BE2C (cell line): ENCODE measurements at regions not wholly inside any gene's neighbourhood (a gene's known extent, or its start where the extent isn't known, plus 50 kb on each side); places are given as distances from the start of the nearest gene placed in this dataset.
A peak's percentile ranks its signal among the peaks of the same experiment; 100 is the strongest.

Source experiments
- DNase-seq: peaks from one replicate; pipeline ENCODE4 v3.0.0-alpha.2; 2020
- H3K27me3 ChIP-seq: fragments of 250-450 bp; sonication (Bioruptor Pico); 2 replicates; pipeline ENCODE4 v1.5.1; 2020; ENCODE audit warnings: mild to moderate bottlenecking
- H3K36me3 ChIP-seq: fragments of 250-450 bp; sonication (Bioruptor Pico); 2 replicates; pipeline ENCODE4 v1.5.1; 2020; ENCODE audit warnings: mild to moderate bottlenecking
- H3K4me1 ChIP-seq: fragments of 250-450 bp; sonication (Bioruptor Pico); 2 replicates; pipeline ENCODE4 v1.5.1; 2020
- H3K4me3 ChIP-seq: 2 replicates; pipeline ENCODE4 v1.5.1; 2011; ENCODE audit warnings: low read depth, low read length
- H3K9me3 ChIP-seq: fragments of 250-450 bp; sonication (Bioruptor Pico); 2 replicates; pipeline ENCODE4 v1.5.1; 2020
- TF ChIP-seq, protein P1 (sequence below): IDR thresholded peaks from 2 replicates; pipeline ENCODE4 v1.5.1; 2012; ENCODE audit warnings: mild to moderate bottlenecking, low read depth, low read length

DNA sequence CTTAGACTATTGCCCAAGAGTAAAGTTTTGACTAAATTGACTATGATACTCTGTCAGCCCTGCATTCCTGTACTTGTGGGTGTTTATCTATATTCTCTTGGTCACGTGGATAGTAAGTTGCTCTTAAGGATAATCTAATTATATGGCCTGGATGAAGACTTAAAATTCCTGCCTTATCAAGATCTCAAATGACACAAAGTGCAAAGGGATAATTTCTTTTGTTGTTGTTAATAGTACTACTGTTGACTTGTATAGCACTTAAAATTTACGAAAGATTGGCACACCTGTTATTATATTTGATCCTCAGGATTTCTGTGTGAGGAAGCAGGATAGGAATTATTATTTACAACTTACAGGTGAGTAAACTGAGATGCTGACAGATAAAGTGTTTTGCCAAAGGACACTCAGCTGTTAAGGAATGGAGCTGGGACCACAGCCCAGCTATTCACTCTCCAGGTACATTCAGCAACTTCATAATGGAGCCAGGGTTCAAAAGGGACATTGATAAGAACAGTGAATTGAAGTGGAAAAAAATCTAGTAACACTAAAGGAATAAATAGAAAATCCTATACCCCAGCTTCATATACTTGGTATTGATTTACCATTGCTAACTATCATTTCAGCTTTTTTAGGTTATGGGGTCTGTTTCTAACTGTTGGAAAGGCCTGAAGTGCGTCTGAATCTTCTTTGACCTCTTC is 53.4 kb upstream of the EVL start:
- TF ChIP-seq, protein P1, sequence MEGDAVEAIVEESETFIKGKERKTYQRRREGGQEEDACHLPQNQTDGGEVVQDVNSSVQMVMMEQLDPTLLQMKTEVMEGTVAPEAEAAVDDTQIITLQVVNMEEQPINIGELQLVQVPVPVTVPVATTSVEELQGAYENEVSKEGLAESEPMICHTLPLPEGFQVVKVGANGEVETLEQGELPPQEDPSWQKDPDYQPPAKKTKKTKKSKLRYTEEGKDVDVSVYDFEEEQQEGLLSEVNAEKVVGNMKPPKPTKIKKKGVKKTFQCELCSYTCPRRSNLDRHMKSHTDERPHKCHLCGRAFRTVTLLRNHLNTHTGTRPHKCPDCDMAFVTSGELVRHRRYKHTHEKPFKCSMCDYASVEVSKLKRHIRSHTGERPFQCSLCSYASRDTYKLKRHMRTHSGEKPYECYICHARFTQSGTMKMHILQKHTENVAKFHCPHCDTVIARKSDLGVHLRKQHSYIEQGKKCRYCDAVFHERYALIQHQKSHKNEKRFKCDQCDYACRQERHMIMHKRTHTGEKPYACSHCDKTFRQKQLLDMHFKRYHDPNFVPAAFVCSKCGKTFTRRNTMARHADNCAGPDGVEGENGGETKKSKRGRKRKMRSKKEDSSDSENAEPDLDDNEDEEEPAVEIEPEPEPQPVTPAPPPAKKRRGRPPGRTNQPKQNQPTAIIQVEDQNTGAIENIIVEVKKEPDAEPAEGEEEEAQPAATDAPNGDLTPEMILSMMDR: no peak
- Histone ChIP-seq H3K4me1 (peaks cover 28% of the 10 kb centered on the region), H3K4me3 (no peak overlapping the region), H3K36me3 (no peaks in the 10 kb centered on the region), H3K27me3 (no peaks in the 10 kb centered on the region), H3K9me3 (no peaks in the 10 kb centered on the region)
- DNase-seq: no peak

GRCh38 chr14:100012478-100013327 is 52.5 kb upstream of the EVL start:
- DNase-seq: peak; percentile 35
- Histone ChIP-seq H3K9me3 (no peaks in the 10 kb centered on the region), H3K4me1 (peaks cover 28% of the 10 kb centered on the region), H3K27me3 (no peaks in the 10 kb centered on the region), H3K36me3 (no peaks in the 10 kb centered on the region), H3K4me3 (no peak overlapping the region)
- TF ChIP-seq, protein P1: no peak

GRCh38 chr14:100015251-100015655 is 50.0 kb upstream of the EVL start:
- peaks cover 33% of the 10 kb centered on the region for H3K4me1 ChIP-seq
- no peaks in the 10 kb centered on the region for H3K36me3 ChIP-seq
- no peaks in the 10 kb centered on the region for H3K27me3 ChIP-seq
- TF ChIP-seq, protein P1: no peak
- H3K4me3 ChIP-seq: no peak overlapping the region
- H3K9me3 ChIP-seq: no peaks in the 10 kb centered on the region
- no peak for DNase-seq
